HFF-Myc (cell line): ENCODE measurements at regions not wholly inside any gene's neighbourhood (a gene's known extent, or its start where the extent isn't known, plus 50 kb on each side); places are given as distances from the start of the nearest gene placed in this dataset.

Experiments used
- DNase-seq: peaks from one replicate; pipeline ENCODE4 v3.0.0-alpha.2; 2011; ENCODE audit warnings: low read depth; ENCODE audit errors: extremely low read depth
- H3K4me3 ChIP-seq: replicated peaks from 2 replicates; pipeline ENCODE4 v1.5.1; 2011; ENCODE audit warnings: low read depth, mild to moderate bottlenecking, control low read depth, low read length
- CTCF ChIP-seq: IDR thresholded peaks from 2 replicates; pipeline ENCODE4 v1.5.1; 2012; ENCODE audit warnings: mild to moderate bottlenecking, low read depth, low read length, control low read depth; ENCODE audit errors: missing control alignments

- DNase-seq = no peak
These were observed 498.6 kb upstream of the ATP11B start for GRCh38 chr3:182294696-182295095.

GRCh38 chr3:182300266-182300665 lies 493.0 kb upstream of the ATP11B start:
- H3K4me3 ChIP-seq = no peak overlapping the region
- no peak for DNase-seq
- TF ChIP-seq CTCF = no peak

More at GRCh38 chr3:182294696-182295095, 498.6 kb upstream of the ATP11B start:
- H3K4me3 ChIP-seq = no peak overlapping the region
- no peak for TF ChIP-seq CTCF

GRCh38 chr3:182303169-182303568 lies 490.1 kb upstream of the ATP11B start:
- H3K4me3 ChIP-seq = no peak overlapping the region
- no peak for DNase-seq
- no peak for TF ChIP-seq CTCF

GRCh38 chr3:182305881-182306665 lies 487.2 kb upstream of the ATP11B start:
- no peak for TF ChIP-seq CTCF
- H3K4me3 ChIP-seq = no peak overlapping the region
- no peak for DNase-seq

GRCh38 chr3:182308328-182308727 lies 485.0 kb upstream of the ATP11B start:
- TF ChIP-seq CTCF = no peak
- DNase-seq = no peak
- no peak overlapping the region for H3K4me3 ChIP-seq

- DNase-seq = no peak
- TF ChIP-seq CTCF = no peak
- H3K4me3 ChIP-seq = no peak overlapping the region
These were observed 484.2 kb upstream of the ATP11B start for GRCh38 chr3:182309120-182309519.

GRCh38 chr3:182315313-182315712 lies 478.0 kb upstream of the ATP11B start:
- no peak for DNase-seq
- no peak for TF ChIP-seq CTCF
- no peak overlapping the region for H3K4me3 ChIP-seq
